Kidney (tissue), 13 donors: ENCODE measurements at regions not wholly inside any gene's neighbourhood (a gene's known extent, or its start where the extent isn't known, plus 50 kb on each side); places are given as distances from the start of the nearest gene placed in this dataset.

Experiments used
- DNase-seq, 5 donors: peaks; one replicate each; pipeline ENCODE4 v3.0.0-alpha.2; 2013 to 2020
- FAIRE-seq: peaks from 2 replicates; lab custom pipeline; 2012; peaks lifted over from hg19 to GRCh38; lab: Jason Lieb, UNC
- H3K27ac ChIP-seq, 2 donors: one replicate each; pipeline ENCODE4 v1.7.0; 2013; ENCODE audit warnings: low read depth in 2 of 2, low read length in 2 of 2, inconsistent platforms in 1 of 2
- H3K27me3 ChIP-seq: one replicate; pipeline ENCODE4 v1.7.1; 2013; ENCODE audit warnings: low read length, inconsistent platforms; ENCODE audit not compliant: control insufficient read depth, insufficient read depth
- H3K36me3 ChIP-seq, 3 donors: one replicate each; pipeline versions ENCODE4 v1.7.0 to v1.7.1; 2013; ENCODE audit warnings: low read length in 3 of 3, control low read depth in 1 of 3, inconsistent platforms in 1 of 3; ENCODE audit not compliant: insufficient read depth in 3 of 3, control insufficient read depth in 2 of 3
- H3K4me1 ChIP-seq, 3 donors: one replicate each; pipeline versions ENCODE4 v1.7.0 to v1.7.1; 2013; ENCODE audit warnings: low read length in 3 of 3, inconsistent platforms in 1 of 3, low read depth in 1 of 3; ENCODE audit not compliant: control insufficient read depth in 2 of 3, insufficient read depth in 2 of 3
- H3K4me3 ChIP-seq, 3 donors: one replicate each; pipeline versions ENCODE4 v1.7.0 to v1.8.1; 2013; ENCODE audit warnings: low read length in 3 of 3, control low read depth in 1 of 3, inconsistent platforms in 1 of 3
- H3K9ac ChIP-seq, 3 donors: one replicate each; pipeline versions ENCODE4 v1.7.0 to v1.7.1; 2013; ENCODE audit warnings: low read length in 3 of 3, control low read depth in 1 of 3, inconsistent platforms in 1 of 3
- H3K9me3 ChIP-seq, 3 donors: one replicate each; pipeline versions ENCODE4 v1.7.0 to v1.7.1; 2013; ENCODE audit warnings: low read length in 3 of 3, control low read depth in 1 of 3, inconsistent platforms in 1 of 3; ENCODE audit not compliant: control insufficient read depth in 2 of 3, insufficient read depth in 1 of 3
- intact Hi-C: fragments of 100-400 bp; cut with DNase I; formaldehyde crosslinking; loops from one replicate; pipeline ENCODE4 v1.11.1; 2022
- TF ChIP-seq, protein P1 (sequence below): IDR thresholded peaks from 3 replicates; pipeline ENCODE4 v1.5.1; 2012; ENCODE audit warnings: mild to moderate bottlenecking, moderate library complexity, borderline replicate concordance; ENCODE audit not compliant: insufficient read depth; ENCODE audit errors: extremely low read depth
- donor health status: control.
- donor health status: control.
- donor health status: control.
- donor health status: control.
- donor health status: control.
- donor health status: DM: yes; HTN: yes; CAD: no.
- donor health status: Normal renal cell carcinoma (clear cell type).

GRCh38 chr3:72682936-72683452 lies 165.3 kb downstream of the SHQ1 start:
- DNase-seq (peak in 2 of 5 donors; percentile 62 to 82), FAIRE-seq (no peak)
- Histone ChIP-seq H3K27me3 (no peaks in the 10 kb centered on the region), H3K9ac (no peak overlapping the region), H3K36me3 (no peaks in the 10 kb centered on the region), H3K27ac (no peak overlapping the region), H3K4me1 (peaks cover 0 to 3% (median 0%) of the 10 kb centered on the region in 3 donors), H3K4me3 (no peak overlapping the region), H3K9me3 (peaks cover 0 to 7% (median 3%) of the 10 kb centered on the region in 3 donors)
- intact Hi-C loops: no loop called here
- TF ChIP-seq, protein P1, sequence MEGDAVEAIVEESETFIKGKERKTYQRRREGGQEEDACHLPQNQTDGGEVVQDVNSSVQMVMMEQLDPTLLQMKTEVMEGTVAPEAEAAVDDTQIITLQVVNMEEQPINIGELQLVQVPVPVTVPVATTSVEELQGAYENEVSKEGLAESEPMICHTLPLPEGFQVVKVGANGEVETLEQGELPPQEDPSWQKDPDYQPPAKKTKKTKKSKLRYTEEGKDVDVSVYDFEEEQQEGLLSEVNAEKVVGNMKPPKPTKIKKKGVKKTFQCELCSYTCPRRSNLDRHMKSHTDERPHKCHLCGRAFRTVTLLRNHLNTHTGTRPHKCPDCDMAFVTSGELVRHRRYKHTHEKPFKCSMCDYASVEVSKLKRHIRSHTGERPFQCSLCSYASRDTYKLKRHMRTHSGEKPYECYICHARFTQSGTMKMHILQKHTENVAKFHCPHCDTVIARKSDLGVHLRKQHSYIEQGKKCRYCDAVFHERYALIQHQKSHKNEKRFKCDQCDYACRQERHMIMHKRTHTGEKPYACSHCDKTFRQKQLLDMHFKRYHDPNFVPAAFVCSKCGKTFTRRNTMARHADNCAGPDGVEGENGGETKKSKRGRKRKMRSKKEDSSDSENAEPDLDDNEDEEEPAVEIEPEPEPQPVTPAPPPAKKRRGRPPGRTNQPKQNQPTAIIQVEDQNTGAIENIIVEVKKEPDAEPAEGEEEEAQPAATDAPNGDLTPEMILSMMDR: no peak

DNA sequence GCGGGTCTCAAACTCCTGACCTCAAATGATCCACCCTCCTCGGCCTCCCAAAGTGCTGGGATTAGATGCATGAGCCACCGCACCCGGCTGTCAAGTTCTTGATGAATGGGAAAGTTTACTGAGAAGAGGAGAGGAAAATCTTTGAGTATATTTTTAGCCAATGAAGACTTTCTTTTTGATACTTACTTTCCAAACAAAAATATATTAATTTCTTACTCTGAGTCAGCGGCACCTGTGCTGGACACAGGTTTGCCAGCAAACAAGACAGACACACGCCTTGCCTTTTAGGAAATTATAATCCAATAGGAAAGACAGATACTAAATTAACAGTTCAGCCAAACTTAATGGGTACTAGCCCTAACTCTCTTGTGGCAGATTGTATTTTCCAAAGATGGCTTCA lies 166.6 kb downstream of the SHQ1 start:
- H3K36me3 ChIP-seq: no peaks in the 10 kb centered on the region
- no peak overlapping the region for H3K4me3 ChIP-seq
- peaks cover 0 to 7% (median 3%) of the 10 kb centered on the region in 3 donors for H3K9me3 ChIP-seq
- no peak overlapping the region for H3K27ac ChIP-seq
- DNase-seq (no peak), FAIRE-seq (no peak)
- peaks cover 0 to 3% (median 0%) of the 10 kb centered on the region in 3 donors for H3K4me1 ChIP-seq
- no peak overlapping the region for H3K9ac ChIP-seq
- no peaks in the 10 kb centered on the region for H3K27me3 ChIP-seq
- intact Hi-C loops: no loop called here
- TF ChIP-seq, protein P1: no peak

DNA sequence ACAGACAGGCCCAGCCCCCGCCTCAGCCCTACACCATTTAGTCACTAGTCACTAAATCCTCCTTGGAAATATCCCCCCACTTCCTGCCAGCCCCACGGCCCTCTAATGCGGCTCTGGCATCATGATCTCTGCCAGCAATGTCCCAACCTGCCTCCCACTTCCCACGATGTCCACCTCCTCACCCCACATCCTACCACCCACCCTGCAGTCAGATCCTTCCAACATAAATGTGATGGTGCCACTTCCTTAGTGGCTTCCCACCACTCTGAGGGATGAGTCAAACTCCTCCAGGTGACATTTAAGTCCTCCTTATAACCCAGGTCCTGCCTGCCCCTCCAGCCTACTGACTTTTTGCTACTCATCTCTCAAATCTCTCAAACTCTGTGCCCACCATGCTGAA lies 167.5 kb downstream of the SHQ1 start:
- intact Hi-C loops: no loop called here
- H3K27ac ChIP-seq: no peak overlapping the region
- H3K4me1 ChIP-seq: peaks cover 0 to 3% (median 0%) of the 10 kb centered on the region in 3 donors
- TF ChIP-seq, protein P1: no peak
- H3K36me3 ChIP-seq: no peaks in the 10 kb centered on the region
- no peak overlapping the region for H3K4me3 ChIP-seq
- DNase-seq (no peak), FAIRE-seq (no peak)
- no peak overlapping the region for H3K9ac ChIP-seq
- H3K27me3 ChIP-seq: no peaks in the 10 kb centered on the region
- peaks cover 0 to 7% (median 3%) of the 10 kb centered on the region in 3 donors for H3K9me3 ChIP-seq
